ENCODE measurements at regions not wholly inside any gene's neighbourhood (a gene's known extent, or its start where the extent isn't known, plus 50 kb on each side); places are given as distances from the start of the nearest gene placed in this dataset.

DNA sequence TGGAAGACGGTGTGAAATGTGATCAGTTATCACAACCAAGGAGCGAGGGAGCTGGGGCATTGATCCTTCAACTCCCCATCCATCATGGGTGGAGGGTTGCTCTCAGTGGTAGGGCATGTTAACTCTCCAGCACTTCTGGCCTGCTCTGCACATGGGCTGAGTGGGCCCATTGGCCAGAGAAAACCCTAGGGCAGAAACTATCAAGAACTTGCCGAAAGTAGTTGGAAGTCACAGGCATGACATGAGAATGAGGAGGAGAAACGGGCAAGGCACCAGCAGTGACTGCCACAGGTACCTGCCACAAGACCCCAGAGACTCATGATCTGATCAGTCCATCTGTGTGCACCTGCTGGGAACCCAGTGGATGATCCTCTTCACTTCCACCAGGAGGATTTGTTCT, 50.9 kb upstream of the CXCL14 start:
- ChIA-PET POLR2A (ENCODE audit: partially characterized antibody) (no interaction called here), CTCF (ENCODE audit: partially characterized antibody) (no interaction called here)
- no peaks in the 10 kb centered on the region for H3K36me3 ChIP-seq (ENCODE audit: insufficient read depth, low read length)
- no peaks in the 10 kb centered on the region for H3K36me3 Mint-ChIP-seq
- H3K27ac ChIP-seq (ENCODE audit: low read depth, low read length) = no peak overlapping the region
- H3K27me3 ChIP-seq (ENCODE audit: insufficient read depth, low read length) = no peaks in the 10 kb centered on the region
- H3K4me1 Mint-ChIP-seq = no peaks in the 10 kb centered on the region
- no peak overlapping the region for H3K27ac Mint-ChIP-seq
- intact Hi-C loops (cut with micrococcal nuclease) = no loop called here
- H3K4me1 ChIP-seq (ENCODE audit: insufficient read depth, low read length) = no peaks in the 10 kb centered on the region
- peaks cover 0 to 1% (median 0%) of the 10 kb centered on the region in 8 donors for H3K9me3 Mint-ChIP-seq
- H3K4me3 Mint-ChIP-seq = no peak overlapping the region
- no peak overlapping the region for H3K4me3 ChIP-seq (ENCODE audit: low read length in 2 of 2)
- peaks cover 3 to 9% of the 10 kb centered on the region in 2 donors for H3K27me3 Mint-ChIP-seq
- no peaks in the 10 kb centered on the region for H3K9me3 ChIP-seq (ENCODE audit: control insufficient read depth in 1 of 2, low read length in 2 of 2)
- DNase-seq = no peak

- Histone ChIP-seq H3K4me1 (ENCODE audit: insufficient read depth, low read length) (no peaks in the 10 kb centered on the region), H3K4me3 (ENCODE audit: low read length in 2 of 2) (no peak overlapping the region), H3K27me3 (ENCODE audit: insufficient read depth, low read length) (no peaks in the 10 kb centered on the region), H3K36me3 (ENCODE audit: insufficient read depth, low read length) (no peaks in the 10 kb centered on the region), H3K9me3 (ENCODE audit: control insufficient read depth in 1 of 2, low read length in 2 of 2) (no peaks in the 10 kb centered on the region), H3K27ac (ENCODE audit: low read depth, low read length) (no peak overlapping the region)
- ChIA-PET POLR2A (ENCODE audit: partially characterized antibody) (no interaction called here), CTCF (ENCODE audit: partially characterized antibody) (no interaction called here)
- H3K27ac Mint-ChIP-seq = no peak overlapping the region
- no peaks in the 10 kb centered on the region for H3K36me3 Mint-ChIP-seq
- peaks cover 0 to 1% (median 0%) of the 10 kb centered on the region in 8 donors for H3K9me3 Mint-ChIP-seq
- peaks cover 3 to 8% of the 10 kb centered on the region in 2 donors for H3K27me3 Mint-ChIP-seq
- intact Hi-C loops (cut with micrococcal nuclease) = no loop called here
- no peak overlapping the region for H3K4me3 Mint-ChIP-seq
- H3K4me1 Mint-ChIP-seq = no peaks in the 10 kb centered on the region
- DNase-seq = no peak
Observed at GRCh38 chr5:135628771-135629563, 50.2 kb upstream of the CXCL14 start.
